H7 (cell line): ENCODE measurements at regions not wholly inside any gene's neighbourhood (a gene's known extent, or its start where the extent isn't known, plus 50 kb on each side); places are given as distances from the start of the nearest gene placed in this dataset.

ENCODE experiments used
- DNase-seq: peaks from one replicate; pipeline ENCODE4 v3.0.0; 2012
- H3K27me3 ChIP-seq: 2 replicates; pipeline ENCODE4 v1.6.0; 2011; ENCODE audit warnings: mild to moderate bottlenecking, low read length; ENCODE audit not compliant: control insufficient read depth, insufficient read depth
- H3K36me3 ChIP-seq: replicated peaks from 2 replicates; pipeline ENCODE4 v1.5.1; 2011; ENCODE audit warnings: low read length; ENCODE audit not compliant: control insufficient read depth, insufficient read depth
- H3K4me3 ChIP-seq: 2 replicates; pipeline ENCODE4 v1.5.1; 2011; ENCODE audit warnings: low read depth, mild to moderate bottlenecking, control low read depth, low read length, moderate library complexity; ENCODE audit not compliant: insufficient read depth

DNA sequence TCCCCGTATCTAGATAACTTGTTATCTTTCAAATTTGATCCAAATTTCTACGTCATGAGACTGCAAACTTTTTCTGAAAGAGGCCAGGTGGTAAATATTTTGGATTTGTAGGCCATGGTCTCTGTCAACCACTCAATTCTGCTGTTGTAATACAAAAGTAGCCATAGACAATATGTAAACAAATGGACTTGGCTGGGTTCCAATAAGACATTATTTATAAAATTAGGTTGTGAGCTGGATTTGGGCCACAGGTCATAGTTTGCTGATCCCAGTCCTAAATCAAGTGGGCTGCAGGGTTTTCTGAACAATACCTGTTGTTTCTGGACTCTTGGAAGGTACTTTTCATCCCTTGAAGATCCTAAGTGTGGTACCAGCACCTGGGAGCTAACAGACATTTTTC, 1178.0 kb downstream of the SORCS1 start:
- Histone ChIP-seq H3K36me3 (no peaks in the 10 kb centered on the region), H3K4me3 (no peak overlapping the region), H3K27me3 (no peaks in the 10 kb centered on the region)
- no peak for DNase-seq

DNA sequence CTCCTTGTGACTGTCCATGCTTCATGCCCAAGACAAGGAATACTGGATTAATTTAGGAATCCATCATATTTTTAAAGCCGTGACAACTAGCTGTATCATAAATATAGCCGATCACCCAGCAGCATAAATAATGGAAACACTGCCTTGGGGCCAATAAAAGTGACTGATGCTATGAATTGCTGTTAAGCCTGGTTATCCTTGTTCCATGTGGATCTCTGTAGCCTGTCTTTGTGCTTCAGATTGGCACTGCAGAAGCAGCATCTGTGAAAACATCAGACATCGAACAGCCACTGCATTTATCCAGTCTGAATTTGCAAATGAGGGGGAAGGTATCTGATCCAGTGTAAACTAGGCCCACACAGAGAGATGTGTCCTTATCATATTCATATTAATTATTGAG, 1181.8 kb downstream of the SORCS1 start:
- no peak for DNase-seq
- Histone ChIP-seq H3K36me3 (no peaks in the 10 kb centered on the region), H3K27me3 (no peaks in the 10 kb centered on the region), H3K4me3 (no peak overlapping the region)

DNA sequence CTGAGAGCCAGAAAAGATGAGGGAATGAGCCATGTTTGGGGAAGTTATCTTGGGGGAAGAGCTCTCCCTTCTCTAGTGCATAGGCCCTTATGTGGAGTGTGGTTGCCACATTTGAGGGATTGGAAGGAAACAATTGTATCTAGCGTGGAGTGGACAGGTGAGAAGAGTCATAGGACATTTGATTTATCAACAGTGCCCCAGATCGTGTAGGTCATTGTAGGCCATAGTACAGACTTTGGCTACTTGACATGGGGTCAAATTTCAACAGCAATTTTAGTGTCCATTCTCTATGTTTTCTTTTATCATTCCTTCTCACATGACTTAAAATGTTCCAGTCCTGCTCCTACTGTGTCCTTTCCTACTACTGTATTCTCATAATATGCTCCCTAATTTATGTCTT, 1182.8 kb downstream of the SORCS1 start:
- no peak overlapping the region for H3K4me3 ChIP-seq
- no peaks in the 10 kb centered on the region for H3K36me3 ChIP-seq
- H3K27me3 ChIP-seq = no peaks in the 10 kb centered on the region
- DNase-seq = no peak

DNA sequence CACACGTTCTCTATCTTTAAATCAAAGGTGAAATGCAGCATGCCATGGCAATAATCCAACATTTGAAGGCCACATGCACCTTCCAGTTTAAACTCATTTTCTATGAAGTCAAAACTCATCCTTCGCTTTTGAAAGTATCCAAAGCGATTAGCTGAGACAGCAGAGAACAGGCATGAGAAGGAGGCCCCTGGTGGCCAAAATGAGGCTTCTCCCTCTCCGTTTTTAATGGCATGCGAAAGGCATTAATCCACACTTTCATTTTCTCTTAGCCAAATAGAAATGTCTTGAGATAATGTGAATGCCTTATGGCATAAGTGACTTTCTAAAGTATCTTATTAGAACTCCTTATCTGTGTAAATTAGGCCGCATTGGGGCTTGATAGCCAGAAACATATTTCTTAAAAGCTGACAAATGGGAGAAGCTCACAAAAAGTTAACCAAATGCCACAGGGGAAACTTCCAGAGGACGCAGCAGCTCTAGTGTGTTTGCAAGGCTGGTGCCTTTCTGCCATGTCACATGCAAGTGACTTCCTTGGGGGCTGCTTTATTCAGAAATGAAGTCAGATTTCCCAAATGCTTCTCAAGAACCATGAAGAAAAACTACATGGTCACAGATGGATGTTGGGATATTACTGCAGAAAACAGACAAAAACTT, 1189.6 kb downstream of the SORCS1 start:
- Histone ChIP-seq H3K36me3 (no peaks in the 10 kb centered on the region), H3K27me3 (no peaks in the 10 kb centered on the region), H3K4me3 (no peak overlapping the region)
- DNase-seq = peak; percentile 16

DNA sequence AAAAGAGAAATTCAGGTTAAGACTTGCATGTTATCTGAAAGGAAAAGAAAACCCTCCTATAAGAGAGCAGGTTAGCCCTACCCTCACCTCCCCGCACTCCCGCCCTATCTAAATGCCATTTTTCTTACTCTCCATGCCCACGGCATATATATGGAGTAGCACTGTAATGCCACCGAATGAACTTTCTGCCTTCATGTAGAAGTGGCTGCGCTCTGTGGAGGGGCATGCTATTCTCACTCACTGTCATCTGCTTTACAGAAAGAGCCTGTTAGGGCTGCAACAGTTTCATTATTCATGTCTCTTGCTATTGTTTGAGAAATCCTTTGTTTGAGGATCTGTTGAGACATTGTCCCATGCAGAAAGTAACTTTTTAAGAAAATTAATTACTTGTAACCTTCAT, 1190.6 kb downstream of the SORCS1 start:
- no peak for DNase-seq
- no peak overlapping the region for H3K4me3 ChIP-seq
- no peaks in the 10 kb centered on the region for H3K27me3 ChIP-seq
- H3K36me3 ChIP-seq = no peaks in the 10 kb centered on the region

DNA sequence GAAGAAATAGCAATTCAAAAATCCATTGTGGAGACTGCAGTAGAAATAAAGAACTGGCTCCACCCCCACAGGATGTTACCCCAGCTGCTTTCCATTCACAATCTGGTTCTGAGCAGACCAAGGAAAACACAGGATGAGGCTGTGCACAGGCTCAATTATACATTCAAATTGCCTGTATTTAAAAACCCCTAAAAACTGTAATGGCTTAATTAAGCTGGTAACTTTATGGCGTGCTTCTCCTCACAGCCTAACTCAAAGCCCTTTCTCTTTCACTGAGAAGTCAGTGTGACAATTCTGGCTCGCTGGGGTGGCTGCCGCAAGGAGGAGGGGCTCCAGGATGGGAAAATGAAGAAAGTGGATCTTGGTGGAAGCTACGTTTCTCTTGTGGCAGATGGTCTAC, 1191.1 kb downstream of the SORCS1 start:
- DNase-seq = no peak
- H3K27me3 ChIP-seq = no peaks in the 10 kb centered on the region
- no peaks in the 10 kb centered on the region for H3K36me3 ChIP-seq
- H3K4me3 ChIP-seq = no peak overlapping the region

DNA sequence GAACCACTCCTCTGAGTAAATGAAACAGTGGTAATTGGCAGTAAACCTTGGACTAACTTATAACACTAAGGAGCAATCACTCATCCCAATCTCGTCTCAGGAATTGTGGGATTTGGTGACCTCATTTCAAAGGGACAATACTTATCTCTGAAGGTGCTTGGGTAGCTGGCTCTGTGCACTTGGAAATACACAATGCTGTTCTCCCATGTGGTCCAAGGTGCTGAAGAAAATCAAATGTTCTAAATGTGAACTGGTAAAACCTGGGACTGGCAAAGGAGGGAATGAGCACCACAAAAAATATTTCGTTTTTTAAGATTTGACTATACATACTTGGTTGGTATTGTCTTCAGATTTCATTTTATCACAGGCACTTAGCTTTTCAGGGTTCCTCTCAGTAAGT, 1193.0 kb downstream of the SORCS1 start:
- DNase-seq = no peak
- H3K4me3 ChIP-seq = no peak overlapping the region
- H3K27me3 ChIP-seq = no peaks in the 10 kb centered on the region
- no peaks in the 10 kb centered on the region for H3K36me3 ChIP-seq

DNA sequence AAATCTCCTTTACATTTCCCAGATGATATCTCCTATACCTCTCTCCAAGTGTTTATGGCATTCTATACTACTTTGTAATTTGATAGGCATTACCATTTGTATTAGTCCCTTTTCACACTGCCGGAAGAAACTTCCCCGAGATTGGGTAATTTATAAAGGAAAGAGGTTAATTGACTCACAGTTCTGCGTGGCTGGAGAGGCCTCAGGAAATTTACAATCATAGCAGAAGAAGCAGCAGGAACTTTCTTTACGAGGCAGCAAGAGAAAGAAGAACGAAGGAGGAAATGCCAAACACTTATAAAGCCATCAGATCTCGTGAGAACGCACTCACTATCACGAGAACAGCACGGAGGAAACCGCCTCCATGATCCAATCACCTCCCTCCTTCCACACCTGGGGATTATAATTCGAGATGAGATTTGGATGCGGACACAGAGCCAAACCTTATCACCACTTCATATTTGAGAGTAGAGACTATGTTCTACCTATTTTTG, 1194.6 kb downstream of the SORCS1 start:
- H3K27me3 ChIP-seq = no peaks in the 10 kb centered on the region
- H3K36me3 ChIP-seq = no peaks in the 10 kb centered on the region
- no peak for DNase-seq
- H3K4me3 ChIP-seq = no peak overlapping the region

DNA sequence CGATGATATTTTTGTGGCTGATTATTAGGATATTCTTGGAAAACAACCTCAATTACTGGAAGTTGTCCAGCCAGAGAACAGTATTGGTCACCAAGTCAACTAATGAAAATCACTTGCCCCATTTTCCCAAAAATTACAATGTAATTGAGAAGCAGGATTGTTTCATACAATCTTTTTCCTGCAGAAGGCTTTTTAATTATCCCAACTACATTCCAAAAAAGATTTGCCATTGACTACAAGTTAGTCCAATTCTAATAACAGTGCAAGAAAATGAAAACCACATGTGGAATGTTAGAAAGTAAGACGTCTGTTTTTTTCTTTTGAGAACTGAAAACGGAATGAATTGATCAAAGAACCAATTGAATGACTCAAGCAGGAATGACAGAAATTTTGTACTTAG, 1195.8 kb downstream of the SORCS1 start:
- DNase-seq = no peak
- H3K36me3 ChIP-seq = no peaks in the 10 kb centered on the region
- no peak overlapping the region for H3K4me3 ChIP-seq
- H3K27me3 ChIP-seq = no peaks in the 10 kb centered on the region

DNA sequence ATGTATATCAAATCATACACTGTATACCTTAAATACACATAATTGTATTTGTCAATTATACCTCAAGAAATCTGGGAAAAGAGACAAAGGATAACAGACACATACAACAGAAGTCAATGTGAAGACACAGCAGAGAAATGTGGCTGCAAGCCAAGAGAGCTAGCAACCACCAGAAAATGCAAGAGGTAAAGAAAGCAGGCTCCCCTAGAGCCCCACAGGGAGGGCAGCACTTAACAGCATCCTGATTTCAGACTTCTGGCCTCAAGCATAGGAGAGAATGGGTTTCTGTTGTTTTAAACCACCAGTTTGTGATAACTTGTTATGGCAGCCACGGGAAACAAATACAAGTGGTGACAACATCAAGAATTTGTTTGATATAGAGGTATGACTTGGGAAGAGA, 1197.2 kb downstream of the SORCS1 start:
- Histone ChIP-seq H3K27me3 (no peaks in the 10 kb centered on the region), H3K4me3 (no peak overlapping the region), H3K36me3 (no peaks in the 10 kb centered on the region)
- no peak for DNase-seq

DNA sequence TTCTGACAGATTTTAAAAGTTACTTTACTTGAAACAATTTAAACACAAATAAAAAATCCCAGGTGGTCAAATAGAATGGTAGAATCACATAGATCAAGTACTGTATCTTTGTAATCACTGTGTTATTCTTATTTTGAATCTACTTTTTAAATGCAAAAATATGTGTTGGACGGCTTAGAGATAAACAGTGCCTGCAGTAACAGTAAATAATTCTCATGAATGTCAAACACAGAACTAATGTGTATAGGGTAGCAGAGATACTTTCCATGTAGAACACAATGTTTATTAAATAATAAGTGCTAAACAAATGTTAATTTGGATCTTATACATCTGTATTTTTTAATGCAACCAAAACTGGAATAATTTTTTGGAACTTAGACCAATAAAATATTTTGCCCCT, 1199.4 kb downstream of the SORCS1 start:
- Histone ChIP-seq H3K27me3 (no peaks in the 10 kb centered on the region), H3K4me3 (no peak overlapping the region), H3K36me3 (no peaks in the 10 kb centered on the region)
- no peak for DNase-seq

DNA sequence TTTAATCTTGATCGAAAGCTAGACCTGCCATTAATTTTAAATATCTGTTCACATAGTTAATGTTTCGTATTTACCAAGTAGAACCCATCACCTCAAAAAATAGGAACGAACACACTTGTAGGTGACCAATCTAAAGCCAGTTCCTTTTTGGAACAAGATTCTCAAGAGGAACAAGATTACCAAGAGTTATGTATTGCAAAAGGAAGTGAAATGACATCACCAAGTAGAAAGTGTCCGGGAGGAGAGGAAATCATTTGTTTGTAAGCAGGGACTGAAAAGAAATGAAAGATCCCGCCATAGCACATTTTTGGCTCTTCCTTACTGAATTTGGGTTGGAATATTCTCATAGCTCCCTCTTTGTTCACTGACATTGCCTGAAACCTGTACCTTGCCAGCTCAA, 1200.5 kb downstream of the SORCS1 start:
- DNase-seq = no peak
- Histone ChIP-seq H3K4me3 (no peak overlapping the region), H3K27me3 (no peaks in the 10 kb centered on the region), H3K36me3 (no peaks in the 10 kb centered on the region)

DNA sequence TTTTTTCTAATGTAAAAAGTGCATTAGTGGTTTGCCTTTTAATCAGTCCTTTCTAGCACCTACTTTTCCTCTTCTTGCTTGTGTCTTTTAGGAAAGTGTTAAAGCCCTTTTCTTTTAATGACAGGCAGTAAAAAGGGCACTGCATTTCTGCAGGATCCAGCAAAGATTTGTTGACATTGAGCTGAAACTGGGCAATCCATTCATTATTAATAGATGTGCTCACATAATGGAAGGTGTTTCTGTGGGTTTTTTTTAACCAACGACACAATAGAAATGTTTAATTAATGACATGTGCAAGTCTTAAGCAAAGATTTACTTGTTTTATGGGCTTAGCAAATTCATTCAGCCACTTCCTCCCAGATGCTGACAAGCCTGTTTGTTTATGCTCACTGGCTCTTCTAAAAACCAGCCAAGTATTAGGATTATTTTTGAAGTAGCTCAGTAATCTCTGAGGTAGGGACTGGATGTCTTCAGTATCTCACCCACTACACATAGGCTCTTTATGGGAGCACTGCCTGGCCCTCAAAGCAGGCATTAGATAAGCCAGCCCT, 1201.1 kb downstream of the SORCS1 start:
- DNase-seq = no peak
- H3K36me3 ChIP-seq = no peaks in the 10 kb centered on the region
- H3K27me3 ChIP-seq = no peaks in the 10 kb centered on the region
- H3K4me3 ChIP-seq = no peak overlapping the region

DNA sequence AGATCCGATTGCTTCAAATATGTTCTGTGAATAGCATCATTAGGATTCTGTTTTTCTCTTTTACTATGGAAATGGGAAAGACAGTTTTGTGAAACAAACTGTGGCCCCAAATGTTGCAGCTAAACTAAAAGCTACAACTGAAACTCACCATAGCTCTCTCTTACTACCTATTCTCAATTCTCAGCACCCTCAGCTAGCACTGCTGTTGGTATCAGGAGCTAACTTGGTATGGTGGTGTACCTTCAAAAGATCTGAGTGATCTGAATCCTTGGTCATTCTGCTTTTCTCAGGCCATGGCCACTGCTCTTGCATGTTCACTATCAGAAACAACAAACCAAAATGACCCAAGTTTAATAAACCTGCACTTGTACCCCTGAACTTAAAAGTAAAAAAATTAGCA, 1208.0 kb downstream of the SORCS1 start:
- H3K27me3 ChIP-seq = no peaks in the 10 kb centered on the region
- no peaks in the 10 kb centered on the region for H3K36me3 ChIP-seq
- DNase-seq = no peak
- H3K4me3 ChIP-seq = no peak overlapping the region

DNA sequence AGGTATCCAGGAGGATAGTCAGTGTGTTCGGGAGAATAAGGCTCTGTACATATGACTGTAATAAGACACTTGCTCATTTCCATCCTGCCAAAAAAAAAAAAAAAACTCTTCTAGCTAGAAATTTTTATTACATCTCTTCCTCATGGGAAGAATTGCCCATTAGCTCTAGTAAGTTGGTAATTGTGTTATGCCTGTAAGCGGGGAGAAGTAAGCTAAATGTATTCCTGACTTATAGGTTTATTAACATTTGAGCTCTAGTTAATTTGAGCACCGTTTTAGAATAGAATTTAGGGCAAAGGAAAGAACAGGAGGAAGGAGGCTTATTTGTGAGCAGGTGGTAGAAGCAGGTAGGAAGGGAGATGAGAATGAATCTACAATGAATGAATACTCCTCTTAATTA, 1210.6 kb downstream of the SORCS1 start:
- Histone ChIP-seq H3K36me3 (no peaks in the 10 kb centered on the region), H3K27me3 (no peaks in the 10 kb centered on the region), H3K4me3 (no peak overlapping the region)
- no peak for DNase-seq

DNA sequence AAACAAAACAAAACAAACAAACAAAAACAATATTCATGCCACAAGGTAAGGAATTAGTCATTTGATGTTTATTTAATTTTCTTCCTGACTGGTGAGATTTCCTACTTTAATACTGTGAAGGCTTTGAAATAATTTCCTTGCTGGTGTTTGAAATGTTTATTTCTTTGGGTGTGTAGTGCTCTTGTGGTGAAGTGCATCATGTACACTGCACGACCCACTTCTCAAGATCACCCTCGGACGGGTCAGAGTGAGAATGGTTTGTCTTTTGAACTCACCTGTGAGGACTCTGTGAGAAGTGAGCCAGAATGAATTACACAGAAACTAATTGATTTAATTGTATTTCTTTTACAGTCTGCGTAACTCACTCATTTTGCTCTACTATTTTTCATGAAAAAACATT, 1211.5 kb downstream of the SORCS1 start:
- no peaks in the 10 kb centered on the region for H3K27me3 ChIP-seq
- DNase-seq = no peak
- no peak overlapping the region for H3K4me3 ChIP-seq
- H3K36me3 ChIP-seq = no peaks in the 10 kb centered on the region
